ENCODE measurements at regions not wholly inside any gene's neighbourhood (a gene's known extent, or its start where the extent isn't known, plus 50 kb on each side); places are given as distances from the start of the nearest gene placed in this dataset.

DNA sequence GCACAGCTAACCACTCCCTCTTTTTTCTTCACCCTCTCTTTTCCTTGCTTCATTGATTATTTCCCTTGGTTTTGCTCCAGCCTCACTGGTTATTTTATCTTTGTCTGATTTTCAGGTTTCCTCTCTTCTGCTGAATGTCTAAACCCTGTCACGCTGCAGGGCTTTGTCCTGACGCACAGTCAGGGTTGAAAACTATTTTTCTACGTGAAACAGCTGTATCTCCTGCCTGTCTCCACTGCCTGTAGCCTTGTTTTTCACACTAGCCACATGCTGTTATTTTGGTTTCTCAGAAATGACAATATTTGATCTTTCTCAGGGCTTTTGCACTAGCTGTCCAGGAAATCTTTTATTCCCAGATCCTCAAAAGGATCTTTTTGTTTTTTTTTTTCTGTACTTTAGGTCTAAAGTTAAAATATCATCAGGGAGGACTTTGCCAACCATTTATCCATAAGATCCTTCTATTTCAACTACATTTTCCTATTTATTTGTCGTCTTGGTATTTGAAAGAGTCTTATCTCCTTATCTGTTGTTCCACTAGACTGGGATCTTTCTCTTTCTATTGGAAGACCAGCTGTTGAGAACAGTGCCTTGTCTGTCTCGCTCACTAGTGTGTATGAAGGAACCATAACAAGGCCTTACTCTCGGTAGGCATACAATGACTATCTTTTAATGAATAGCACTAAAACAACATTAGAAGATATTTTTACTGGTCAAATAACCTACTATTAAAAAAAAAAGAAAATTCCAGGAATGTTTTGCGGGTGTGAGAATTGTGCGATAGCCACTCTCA is 164.3 kb downstream of the PDHA2 start:
- no peak overlapping the region for H3K4me3 ChIP-seq (ENCODE audit: low read length in 3 of 3)
- intact Hi-C loops (cut with DNase I), result no loop called here

GRCh38 chr4:96009427-96010119 is 169.7 kb downstream of the PDHA2 start:
- Histone ChIP-seq H3K9me3 (ENCODE audit: control insufficient read depth in 2 of 3, insufficient read depth in 1 of 3, low read length in 3 of 3) (no peaks in the 10 kb centered on the region), H3K4me3 (ENCODE audit: low read length in 3 of 3) (no peak overlapping the region), H3K9ac (ENCODE audit: low read length in 3 of 3) (no peak overlapping the region), H3K27me3 (ENCODE audit: control insufficient read depth, insufficient read depth, low read length) (no peaks in the 10 kb centered on the region), H3K36me3 (ENCODE audit: control insufficient read depth in 2 of 3, insufficient read depth in 3 of 3, low read length in 3 of 3) (no peaks in the 10 kb centered on the region), H3K4me1 (ENCODE audit: control insufficient read depth in 2 of 3, insufficient read depth in 2 of 3, low read depth in 1 of 3, low read length in 3 of 3) (no peaks in the 10 kb centered on the region), H3K27ac (ENCODE audit: low read depth in 2 of 2, low read length in 2 of 2) (no peak overlapping the region)
- intact Hi-C loops (cut with DNase I), result no loop called here
- DNase-seq, result no peak
- FAIRE-seq, result no peak
- TF ChIP-seq, protein P1, sequence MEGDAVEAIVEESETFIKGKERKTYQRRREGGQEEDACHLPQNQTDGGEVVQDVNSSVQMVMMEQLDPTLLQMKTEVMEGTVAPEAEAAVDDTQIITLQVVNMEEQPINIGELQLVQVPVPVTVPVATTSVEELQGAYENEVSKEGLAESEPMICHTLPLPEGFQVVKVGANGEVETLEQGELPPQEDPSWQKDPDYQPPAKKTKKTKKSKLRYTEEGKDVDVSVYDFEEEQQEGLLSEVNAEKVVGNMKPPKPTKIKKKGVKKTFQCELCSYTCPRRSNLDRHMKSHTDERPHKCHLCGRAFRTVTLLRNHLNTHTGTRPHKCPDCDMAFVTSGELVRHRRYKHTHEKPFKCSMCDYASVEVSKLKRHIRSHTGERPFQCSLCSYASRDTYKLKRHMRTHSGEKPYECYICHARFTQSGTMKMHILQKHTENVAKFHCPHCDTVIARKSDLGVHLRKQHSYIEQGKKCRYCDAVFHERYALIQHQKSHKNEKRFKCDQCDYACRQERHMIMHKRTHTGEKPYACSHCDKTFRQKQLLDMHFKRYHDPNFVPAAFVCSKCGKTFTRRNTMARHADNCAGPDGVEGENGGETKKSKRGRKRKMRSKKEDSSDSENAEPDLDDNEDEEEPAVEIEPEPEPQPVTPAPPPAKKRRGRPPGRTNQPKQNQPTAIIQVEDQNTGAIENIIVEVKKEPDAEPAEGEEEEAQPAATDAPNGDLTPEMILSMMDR (IDR thresholded peaks at IDR 0.05; ENCODE audit: borderline replicate concordance, extremely low read depth, insufficient read depth), result no peak

More for the DNA sequence above, 164.3 kb downstream of the PDHA2 start:
- Histone ChIP-seq H3K27me3 (ENCODE audit: control insufficient read depth, insufficient read depth, low read length) (no peaks in the 10 kb centered on the region), H3K9ac (ENCODE audit: low read length in 3 of 3) (no peak overlapping the region), H3K36me3 (ENCODE audit: control insufficient read depth in 2 of 3, insufficient read depth in 3 of 3, low read length in 3 of 3) (no peaks in the 10 kb centered on the region), H3K9me3 (ENCODE audit: control insufficient read depth in 2 of 3, insufficient read depth in 1 of 3, low read length in 3 of 3) (no peaks in the 10 kb centered on the region), H3K4me1 (ENCODE audit: control insufficient read depth in 2 of 3, insufficient read depth in 2 of 3, low read depth in 1 of 3, low read length in 3 of 3) (no peaks in the 10 kb centered on the region), H3K27ac (ENCODE audit: low read depth in 2 of 2, low read length in 2 of 2) (no peak overlapping the region)
- FAIRE-seq (no peak), DNase-seq (no peak)
- TF ChIP-seq, protein P1 (IDR thresholded peaks at IDR 0.05; ENCODE audit: borderline replicate concordance, extremely low read depth, insufficient read depth), result no peak

DNA sequence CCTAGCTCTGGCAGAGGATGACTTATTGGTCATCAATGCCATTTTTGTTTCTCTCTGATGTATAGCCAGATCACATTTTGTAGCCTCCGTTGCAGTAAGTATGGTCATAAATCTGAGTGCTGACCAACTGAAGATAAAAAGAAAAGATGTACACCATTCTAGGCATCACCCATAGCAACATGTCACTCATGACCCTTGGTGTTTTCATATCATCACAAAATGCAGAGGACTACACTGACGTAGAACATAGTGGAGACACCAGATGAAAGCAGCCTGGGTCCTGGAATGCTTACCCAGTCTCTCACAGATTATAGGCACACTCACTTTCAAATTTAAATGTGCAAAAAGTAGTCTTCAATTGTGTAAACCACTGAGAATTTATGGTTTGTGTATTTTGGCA is 172.8 kb downstream of the PDHA2 start:
- no peaks in the 10 kb centered on the region for H3K27me3 ChIP-seq (ENCODE audit: control insufficient read depth, insufficient read depth, low read length)
- H3K36me3 ChIP-seq (ENCODE audit: control insufficient read depth in 2 of 3, insufficient read depth in 3 of 3, low read length in 3 of 3), result no peaks in the 10 kb centered on the region
- H3K9me3 ChIP-seq (ENCODE audit: control insufficient read depth in 2 of 3, insufficient read depth in 1 of 3, low read length in 3 of 3), result no peaks in the 10 kb centered on the region
- FAIRE-seq (no peak), DNase-seq (peak in 1 of 5 donors; percentile 2)
- H3K4me3 ChIP-seq (ENCODE audit: low read length in 3 of 3), result no peak overlapping the region
- TF ChIP-seq, protein P1 (IDR thresholded peaks at IDR 0.05; ENCODE audit: borderline replicate concordance, extremely low read depth, insufficient read depth), result no peak
- intact Hi-C loops (cut with DNase I), result no loop called here
- H3K9ac ChIP-seq (ENCODE audit: low read length in 3 of 3), result no peak overlapping the region
- no peak overlapping the region for H3K27ac ChIP-seq (ENCODE audit: low read depth in 2 of 2, low read length in 2 of 2)
- no peaks in the 10 kb centered on the region for H3K4me1 ChIP-seq (ENCODE audit: control insufficient read depth in 2 of 3, insufficient read depth in 2 of 3, low read depth in 1 of 3, low read length in 3 of 3)

All from kidney (tissue), 13 donors.